ENCODE measurements at regions not wholly inside any gene's neighbourhood (a gene's known extent, or its start where the extent isn't known, plus 50 kb on each side); places are given as distances from the start of the nearest gene placed in this dataset.

DNA sequence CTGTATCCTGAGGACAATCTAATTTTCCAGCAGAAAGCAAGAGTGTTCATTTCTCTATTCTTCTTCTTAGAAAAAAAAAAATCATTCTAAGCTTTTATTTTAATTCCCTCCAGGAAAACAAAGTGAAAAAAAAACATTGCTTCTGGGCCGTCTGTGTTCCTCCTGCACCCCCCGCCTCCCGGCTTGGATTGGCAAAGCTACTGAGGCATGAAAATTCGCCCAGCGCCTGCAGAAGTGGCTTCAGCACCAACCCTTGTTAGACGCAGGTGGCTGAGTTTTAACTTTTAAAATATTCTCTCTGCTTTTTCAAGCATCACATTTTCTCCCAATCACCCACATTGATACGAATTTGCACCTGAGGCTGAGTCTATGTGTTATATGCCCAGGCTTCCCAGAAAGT, 401.6 kb downstream of the BRD1 start:
- TF ChIP-seq EP300 (IDR thresholded peaks at IDR 0.05) (no peak), POLR2AphosphoS5 (IDR thresholded peaks at IDR 0.05) (no peak), POLR2A (IDR thresholded peaks at IDR 0.05) (no peak)
- TF ChIP-seq, protein P1, sequence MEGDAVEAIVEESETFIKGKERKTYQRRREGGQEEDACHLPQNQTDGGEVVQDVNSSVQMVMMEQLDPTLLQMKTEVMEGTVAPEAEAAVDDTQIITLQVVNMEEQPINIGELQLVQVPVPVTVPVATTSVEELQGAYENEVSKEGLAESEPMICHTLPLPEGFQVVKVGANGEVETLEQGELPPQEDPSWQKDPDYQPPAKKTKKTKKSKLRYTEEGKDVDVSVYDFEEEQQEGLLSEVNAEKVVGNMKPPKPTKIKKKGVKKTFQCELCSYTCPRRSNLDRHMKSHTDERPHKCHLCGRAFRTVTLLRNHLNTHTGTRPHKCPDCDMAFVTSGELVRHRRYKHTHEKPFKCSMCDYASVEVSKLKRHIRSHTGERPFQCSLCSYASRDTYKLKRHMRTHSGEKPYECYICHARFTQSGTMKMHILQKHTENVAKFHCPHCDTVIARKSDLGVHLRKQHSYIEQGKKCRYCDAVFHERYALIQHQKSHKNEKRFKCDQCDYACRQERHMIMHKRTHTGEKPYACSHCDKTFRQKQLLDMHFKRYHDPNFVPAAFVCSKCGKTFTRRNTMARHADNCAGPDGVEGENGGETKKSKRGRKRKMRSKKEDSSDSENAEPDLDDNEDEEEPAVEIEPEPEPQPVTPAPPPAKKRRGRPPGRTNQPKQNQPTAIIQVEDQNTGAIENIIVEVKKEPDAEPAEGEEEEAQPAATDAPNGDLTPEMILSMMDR (IDR thresholded peaks at IDR 0.05), result no peak
- no peak overlapping the region for H3K4me3 ChIP-seq
- H3K9me3 ChIP-seq, result peaks cover 0 to 6% (median 2%) of the 10 kb centered on the region in 4 donors
- no peaks in the 10 kb centered on the region for H3K36me3 ChIP-seq
- intact Hi-C loops (cut with DNase I; ENCODE audit: low total_unique reads), result no loop called here
- DNase-seq, result no peak
- peaks cover 0 to 39% (median 0%) of the 10 kb centered on the region in 3 donors for H3K27me3 ChIP-seq
- H3K27ac ChIP-seq, result no peak overlapping the region
- no peaks in the 10 kb centered on the region for H3K4me1 ChIP-seq
- 56 to 70% (median 70%) methylated on average over 7 of the region's 7 CpGs for WGBS, 5 donors

DNA sequence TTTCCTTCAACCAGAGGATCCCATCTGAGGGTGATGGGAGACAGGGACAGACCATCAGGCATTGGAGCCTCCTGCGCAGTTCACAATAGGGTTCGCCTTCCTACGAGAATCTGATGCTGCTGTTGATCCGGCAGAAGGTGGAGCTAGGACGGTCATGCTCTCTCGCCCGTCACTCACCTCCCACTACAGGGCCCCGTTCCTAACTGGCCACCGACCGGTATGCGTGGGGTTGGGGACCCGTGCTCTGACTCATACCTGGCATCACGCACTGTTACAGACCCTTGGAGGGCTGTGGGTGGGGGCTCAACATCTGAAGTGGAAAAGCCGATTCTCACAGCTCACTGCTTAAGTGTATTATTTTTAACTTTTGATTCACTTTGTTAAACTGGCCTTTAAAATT, 402.3 kb downstream of the BRD1 start:
- Histone ChIP-seq H3K4me1 (no peaks in the 10 kb centered on the region), H3K4me3 (no peak overlapping the region), H3K36me3 (no peaks in the 10 kb centered on the region), H3K9me3 (peaks cover 0 to 12% (median 8%) of the 10 kb centered on the region in 4 donors), H3K27ac (no peak overlapping the region), H3K27me3 (peaks cover 0 to 39% (median 0%) of the 10 kb centered on the region in 3 donors)
- intact Hi-C loops (cut with DNase I; ENCODE audit: low total_unique reads), result no loop called here
- DNase-seq, result no peak
- TF ChIP-seq POLR2A (IDR thresholded peaks at IDR 0.05) (no peak), POLR2AphosphoS5 (IDR thresholded peaks at IDR 0.05) (no peak), EP300 (IDR thresholded peaks at IDR 0.05) (no peak)
- TF ChIP-seq, protein P1 (IDR thresholded peaks at IDR 0.05), result no peak
- WGBS, 5 donors, result 42 to 52% (median 46%) methylated on average over 13 to 14 of the region's 14 CpGs

DNA sequence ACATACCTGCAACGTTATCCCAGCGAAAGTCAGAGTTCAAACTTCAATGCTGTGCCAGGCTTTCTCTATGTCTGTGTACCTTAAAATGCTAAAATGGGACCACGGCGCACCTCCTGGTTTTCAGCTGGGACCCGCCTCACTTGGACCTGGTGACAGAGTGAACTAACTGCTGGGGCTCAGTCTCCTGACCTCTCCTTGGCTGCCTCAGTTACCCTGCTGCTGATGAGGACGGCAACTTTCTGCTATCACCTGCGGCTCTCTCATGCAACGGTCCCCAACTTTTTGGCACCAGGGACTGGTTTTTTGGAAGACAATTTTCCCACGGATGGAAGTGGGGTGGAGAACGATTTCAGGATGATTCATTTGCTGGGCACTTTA, 402.8 kb downstream of the BRD1 start:
- Histone ChIP-seq H3K4me3 (no peak overlapping the region), H3K9me3 (peaks cover 0 to 14% (median 9%) of the 10 kb centered on the region in 4 donors), H3K27ac (no peak overlapping the region), H3K4me1 (no peaks in the 10 kb centered on the region), H3K36me3 (no peaks in the 10 kb centered on the region), H3K27me3 (peaks cover 0 to 39% (median 0%) of the 10 kb centered on the region in 3 donors)
- no peak for DNase-seq
- TF ChIP-seq POLR2A (IDR thresholded peaks at IDR 0.05), result no peak
- intact Hi-C loops (cut with DNase I; ENCODE audit: low total_unique reads), result no loop called here
- WGBS, 5 donors, result 78 to 87% (median 83%) methylated on average over 8 to 10 of the region's 10 CpGs

DNA sequence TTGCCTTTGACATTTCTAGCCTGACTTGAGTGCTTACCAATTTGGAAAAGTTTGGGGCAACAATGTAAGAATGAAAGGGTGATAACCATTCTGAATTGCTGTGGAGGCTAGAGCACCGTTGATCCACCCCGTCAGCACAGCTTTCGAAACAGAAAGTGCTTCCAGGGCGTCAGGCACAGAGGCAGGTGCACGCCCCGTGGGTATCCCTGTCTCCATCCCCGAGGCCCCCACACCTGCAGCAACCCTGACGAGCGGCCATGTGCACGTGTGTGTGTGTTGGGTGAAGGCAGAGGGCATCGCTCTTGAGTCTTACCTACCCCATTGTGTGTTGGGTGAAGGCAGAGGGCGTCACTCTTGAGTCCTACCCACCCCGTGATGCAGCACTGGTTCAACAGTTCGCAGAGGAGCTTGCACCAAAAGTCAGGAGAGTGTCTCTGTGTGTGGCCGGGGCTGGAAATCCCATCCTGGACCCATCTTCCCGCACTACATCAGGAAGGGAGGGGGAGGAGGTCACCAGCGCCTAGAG, 404.5 kb downstream of the BRD1 start:
- no peak overlapping the region for H3K4me3 ChIP-seq
- 75 to 86% (median 83%) methylated on average over 17 of the region's 17 CpGs for WGBS, 5 donors

DNA sequence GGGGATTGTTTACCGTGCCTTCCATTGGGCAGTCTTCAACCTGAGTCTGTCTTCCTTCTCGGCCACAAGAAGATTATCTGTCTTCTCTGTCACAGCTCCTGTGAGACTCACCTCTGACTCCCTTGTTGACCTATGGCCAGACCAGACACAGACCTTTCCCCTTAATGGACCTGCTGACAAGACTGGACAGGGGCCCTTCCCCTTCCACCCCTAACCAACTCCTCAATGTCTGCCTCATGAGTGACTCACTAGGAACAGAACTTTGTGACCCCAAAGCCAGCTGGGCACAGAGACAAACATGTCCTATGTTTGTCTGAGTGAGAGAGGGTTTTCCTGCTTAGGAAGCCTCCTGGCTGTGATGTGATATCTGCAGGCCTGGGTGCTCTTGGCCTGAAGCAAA, 405.0 kb downstream of the BRD1 start:
- no peaks in the 10 kb centered on the region for H3K4me1 ChIP-seq
- H3K4me3 ChIP-seq, result no peak overlapping the region
- DNase-seq, result no peak
- H3K27me3 ChIP-seq, result peaks cover 0 to 24% (median 0%) of the 10 kb centered on the region in 3 donors
- no peak for TF ChIP-seq EP300 (IDR thresholded peaks at IDR 0.05)
- TF ChIP-seq, protein P1 (IDR thresholded peaks at IDR 0.05), result no peak
- no peak for TF ChIP-seq POLR2A (IDR thresholded peaks at IDR 0.05)
- no peak for TF ChIP-seq POLR2AphosphoS5 (IDR thresholded peaks at IDR 0.05)
- intact Hi-C loops (cut with DNase I; ENCODE audit: low total_unique reads), result no loop called here
- WGBS, 5 donors, result 26 to 38% (median 31%) methylated on average over 2 of the region's 2 CpGs
- peaks cover 0 to 18% (median 12%) of the 10 kb centered on the region in 4 donors for H3K9me3 ChIP-seq
- no peaks in the 10 kb centered on the region for H3K36me3 ChIP-seq
- H3K27ac ChIP-seq, result no peak overlapping the region

More for the DNA sequence above, 404.5 kb downstream of the BRD1 start:
- no peaks in the 10 kb centered on the region for H3K4me1 ChIP-seq
- no peak for DNase-seq
- intact Hi-C loops (cut with DNase I; ENCODE audit: low total_unique reads), result no loop called here
- H3K9me3 ChIP-seq, result peaks cover 0 to 18% (median 12%) of the 10 kb centered on the region in 4 donors
- H3K36me3 ChIP-seq, result no peaks in the 10 kb centered on the region
- TF ChIP-seq EP300 (IDR thresholded peaks at IDR 0.05), result no peak
- TF ChIP-seq POLR2AphosphoS5 (IDR thresholded peaks at IDR 0.05), result no peak
- no peak for TF ChIP-seq POLR2A (IDR thresholded peaks at IDR 0.05)
- TF ChIP-seq, protein P1 (IDR thresholded peaks at IDR 0.05), result no peak
- peaks cover 0 to 26% (median 0%) of the 10 kb centered on the region in 3 donors for H3K27me3 ChIP-seq
- no peak overlapping the region for H3K27ac ChIP-seq
